ENCODE measurements at regions not wholly inside any gene's neighbourhood (a gene's known extent, or its start where the extent isn't known, plus 50 kb on each side); places are given as distances from the start of the nearest gene placed in this dataset.

- Histone ChIP-seq H2BK5ac (ENCODE audit: insufficient read length, low read length) (no peak overlapping the region), H4K5ac (ENCODE audit: insufficient read length, low read depth, low read length) (no peak overlapping the region), H2BK15ac (ENCODE audit: low read depth, low read length) (no peak overlapping the region), H4K91ac (ENCODE audit: insufficient read length, low read depth, low read length) (no peak overlapping the region), H3K4me2 (ENCODE audit: insufficient read depth, insufficient read length, low read length) (no peak overlapping the region), H4K20me1 (ENCODE audit: control insufficient read depth, insufficient read depth, insufficient read length) (no peaks in the 10 kb centered on the region), H3K4ac (ENCODE audit: low read depth, low read length) (no peak overlapping the region), H3K79me2 (ENCODE audit: insufficient read depth, low read length) (no peaks in the 10 kb centered on the region), H3K23ac (ENCODE audit: insufficient read length, low read depth, low read length) (no peak overlapping the region), H3K9me3 (ENCODE audit: control insufficient read depth, low read depth, low read length) (no peaks in the 10 kb centered on the region), H2BK12ac (ENCODE audit: insufficient read length, low read depth, low read length) (no peak overlapping the region), H3K79me1 (ENCODE audit: insufficient read depth, low read depth, low read length, poor library complexity, severe bottlenecking) (no peaks in the 10 kb centered on the region), H2AK5ac (ENCODE audit: insufficient read length, low read length) (no peak overlapping the region), H3K56ac (ENCODE audit: insufficient read length, low read depth, low read length) (no peak overlapping the region), H3K27ac (ENCODE audit: insufficient read length, low read depth, low read length) (no peak overlapping the region), H3K14ac (ENCODE audit: insufficient read depth, low read length) (no peak overlapping the region), H3K18ac (ENCODE audit: insufficient read length, low read depth, low read length) (no peak overlapping the region), H3K9ac (ENCODE audit: extremely low read depth, insufficient read length, low read length) (no peak overlapping the region), H2BK120ac (ENCODE audit: low read depth, low read length, poor library complexity, severe bottlenecking) (no peak overlapping the region), H3K23me2 (ENCODE audit: insufficient read length, low read depth, low read length, poor library complexity, severe bottlenecking) (no peaks in the 10 kb centered on the region), H4K8ac (replicated peaks; ENCODE audit: insufficient read length, low read depth, low read length) (no peak overlapping the region), H3K27me3 (ENCODE audit: insufficient read depth, low read length) (no peaks in the 10 kb centered on the region), H2BK20ac (ENCODE audit: low read depth, low read length, poor library complexity, severe bottlenecking) (no peak overlapping the region), H2AFZ (ENCODE audit: low read length) (no peak overlapping the region), H3K4me1 (ENCODE audit: insufficient read depth, low read length) (no peaks in the 10 kb centered on the region), H3T11ph (ENCODE audit: low read length) (no peak overlapping the region)
- no peak overlapping the region for H3K27ac Mint-ChIP-seq
- H3K4me1 Mint-ChIP-seq: no peaks in the 10 kb centered on the region
- no peaks in the 10 kb centered on the region; a peak in 1 of 5 replicates for H3K9me3 Mint-ChIP-seq
- no peak overlapping the region for H3K4me3 Mint-ChIP-seq
- TF ChIP-seq CTCF (conservative IDR thresholded peaks at IDR 0.05): no peak
- WGBS (ENCODE audit: extremely low coverage, insufficient read length, low lambda C conversion rate): no CpG with 5 or more reads among the region's 1 CpG
- no peaks in the 10 kb centered on the region; a peak in 1 of 7 replicates for H3K36me3 Mint-ChIP-seq (ENCODE audit: insufficient read depth in 1 of 3, low read depth in 3 of 3)
- H3K27me3 Mint-ChIP-seq (ENCODE audit: low read depth): no peaks in the 10 kb centered on the region
- DNase-seq: no peak
Measured at GRCh38 chr13:34300559-34300958, 482.6 kb downstream of the RFC3 start.

Measured in H9 (cell line).